ENCODE measurements at regions not wholly inside any gene's neighbourhood (a gene's known extent, or its start where the extent isn't known, plus 50 kb on each side); places are given as distances from the start of the nearest gene placed in this dataset.
"Not testable (repeated sequence)": the region's sequence is repeated elsewhere in the genome, so short reads cannot be mapped to it uniquely, and the experiment has no call there.

- no peak overlapping the region for H2AFZ ChIP-seq (ENCODE audit: low read length)
- no peak overlapping the region for H3K4me3 ChIP-seq (ENCODE audit: low read length in 2 of 2)
- no peaks in the 10 kb centered on the region for H3K79me1 ChIP-seq (ENCODE audit: low read depth, low read length)
- peaks cover 7 to 37% of the 10 kb centered on the region in 2 donors for H3K9me3 ChIP-seq (replicated peaks in 1 of 2; ENCODE audit: control insufficient read depth in 2 of 2, insufficient read depth in 1 of 2, low read depth in 1 of 2, low read length in 2 of 2)
- no peak overlapping the region for H4K8ac ChIP-seq (ENCODE audit: low read depth, low read length)
- no peaks in the 10 kb centered on the region for H3K4me1 ChIP-seq (ENCODE audit: control insufficient read depth in 2 of 2, insufficient read depth in 1 of 2, low read depth in 1 of 2, low read length in 2 of 2)
- H3K27ac ChIP-seq (replicated peaks; ENCODE audit: low read length), result no peak overlapping the region
- WGBS, 2 donors (ENCODE audit: extremely low coverage in 2 of 2, insufficient read length in 2 of 2, insufficient replicate concordance in 1 of 2), result no CpG with 5 or more reads among the region's 1 CpG
- no peak overlapping the region for H3K4me2 ChIP-seq (ENCODE audit: insufficient read depth, low read length, poor library complexity, severe bottlenecking)
- no peak overlapping the region for H2AK5ac ChIP-seq (ENCODE audit: low read depth, low read length)
- H3K27me3 ChIP-seq (ENCODE audit: control insufficient read depth in 3 of 3, insufficient read depth in 3 of 3, low read depth in 1 of 3, low read length in 3 of 3), result no peaks in the 10 kb centered on the region
- no peak overlapping the region for H2BK120ac ChIP-seq (ENCODE audit: low read depth, low read length)
- no peak overlapping the region for H3K18ac ChIP-seq (ENCODE audit: low read length)
- no peak overlapping the region for H3K23ac ChIP-seq (ENCODE audit: low read depth, low read length, poor library complexity)
- peak; percentile 42 for DNase-seq (ENCODE audit: low spot score)
- no peak overlapping the region for H4K91ac ChIP-seq (ENCODE audit: low read depth, low read length, poor library complexity)
- H3K14ac ChIP-seq (ENCODE audit: low read length), result no peak overlapping the region
- H2BK5ac ChIP-seq (ENCODE audit: low read length), result no peak overlapping the region
- H2BK12ac ChIP-seq (ENCODE audit: low read length), result no peak overlapping the region
- no peak overlapping the region for H2BK15ac ChIP-seq (ENCODE audit: low read length)
- H3K36me3 ChIP-seq (replicated peaks in 1 of 2; ENCODE audit: control insufficient read depth in 2 of 2, insufficient read depth in 2 of 2, low read length in 2 of 2), result no peaks in the 10 kb centered on the region
- H3K9ac ChIP-seq (ENCODE audit: low read depth, low read length, poor library complexity), result no peak overlapping the region
- H3K4ac ChIP-seq (ENCODE audit: low read length), result no peak overlapping the region
Measured at GRCh38 chr5:91591076-91591475, 208.0 kb upstream of the ARRDC3 start.

- no peak overlapping the region for H2BK15ac ChIP-seq (ENCODE audit: low read length)
- H4K8ac ChIP-seq (ENCODE audit: low read depth, low read length), result no peak overlapping the region
- DNase-seq (ENCODE audit: low spot score), result no peak
- H2AK5ac ChIP-seq (ENCODE audit: low read depth, low read length), result no peak overlapping the region
- no peaks in the 10 kb centered on the region for H3K27me3 ChIP-seq (ENCODE audit: control insufficient read depth in 3 of 3, insufficient read depth in 3 of 3, low read depth in 1 of 3, low read length in 3 of 3)
- no peak overlapping the region for H2BK12ac ChIP-seq (ENCODE audit: low read length)
- no peak overlapping the region for H3K14ac ChIP-seq (ENCODE audit: low read length)
- H3K9me3 ChIP-seq (replicated peaks in 1 of 2; ENCODE audit: control insufficient read depth in 2 of 2, insufficient read depth in 1 of 2, low read depth in 1 of 2, low read length in 2 of 2), result peaks cover 4 to 11% of the 10 kb centered on the region in 2 donors
- H3K4me1 ChIP-seq (ENCODE audit: control insufficient read depth in 2 of 2, insufficient read depth in 1 of 2, low read depth in 1 of 2, low read length in 2 of 2), result no peaks in the 10 kb centered on the region
- no peak overlapping the region for H3K4me3 ChIP-seq (ENCODE audit: low read length in 2 of 2)
- H2AFZ ChIP-seq (ENCODE audit: low read length), result no peak overlapping the region
- H4K91ac ChIP-seq (ENCODE audit: low read depth, low read length, poor library complexity), result no peak overlapping the region
- no peak overlapping the region for H3K27ac ChIP-seq (replicated peaks; ENCODE audit: low read length)
- H3K18ac ChIP-seq (ENCODE audit: low read length), result no peak overlapping the region
- H3K23ac ChIP-seq (ENCODE audit: low read depth, low read length, poor library complexity), result no peak overlapping the region
- H3K4me2 ChIP-seq (ENCODE audit: insufficient read depth, low read length, poor library complexity, severe bottlenecking), result no peak overlapping the region
- no peaks in the 10 kb centered on the region for H3K79me1 ChIP-seq (ENCODE audit: low read depth, low read length)
- H3K9ac ChIP-seq (ENCODE audit: low read depth, low read length, poor library complexity), result no peak overlapping the region
- no peak overlapping the region for H2BK120ac ChIP-seq (ENCODE audit: low read depth, low read length)
- H3K36me3 ChIP-seq (replicated peaks in 1 of 2; ENCODE audit: control insufficient read depth in 2 of 2, insufficient read depth in 2 of 2, low read length in 2 of 2), result no peaks in the 10 kb centered on the region
- H2BK5ac ChIP-seq (ENCODE audit: low read length), result no peak overlapping the region
- WGBS, 2 donors (ENCODE audit: extremely low coverage in 2 of 2, insufficient read length in 2 of 2, insufficient replicate concordance in 1 of 2), result no CpG with 5 or more reads among the region's 2 CpGs
- no peak overlapping the region for H3K4ac ChIP-seq (ENCODE audit: low read length)
Measured at GRCh38 chr5:91586232-91586631, 203.1 kb upstream of the ARRDC3 start.

DNA sequence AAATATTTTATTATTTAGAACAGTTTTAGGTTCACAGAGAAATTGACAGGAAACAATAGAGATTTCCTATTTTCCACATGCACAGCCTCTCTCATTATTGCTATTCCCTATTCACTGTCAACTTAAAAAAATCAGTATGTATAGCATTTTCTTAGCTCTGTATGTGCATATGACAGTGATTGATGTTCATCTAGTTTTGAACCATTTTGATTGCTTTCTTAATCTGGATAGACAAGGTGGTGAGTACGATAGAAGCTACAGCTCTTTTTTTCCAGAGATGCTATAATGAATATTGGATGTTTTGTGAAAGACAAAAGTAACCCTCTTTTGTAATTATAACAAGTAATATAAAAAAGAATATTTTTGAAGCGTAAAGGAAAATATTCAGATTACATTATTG lies 201.2 kb upstream of the ARRDC3 start:
- Histone ChIP-seq H2BK120ac (ENCODE audit: low read depth, low read length) (no peak overlapping the region), H2BK15ac (ENCODE audit: low read length) (no peak overlapping the region)
- WGBS, 2 donors (ENCODE audit: extremely low coverage in 2 of 2, insufficient read length in 2 of 2, insufficient replicate concordance in 1 of 2), result no CpG with 5 or more reads among the region's 2 CpGs

DNA sequence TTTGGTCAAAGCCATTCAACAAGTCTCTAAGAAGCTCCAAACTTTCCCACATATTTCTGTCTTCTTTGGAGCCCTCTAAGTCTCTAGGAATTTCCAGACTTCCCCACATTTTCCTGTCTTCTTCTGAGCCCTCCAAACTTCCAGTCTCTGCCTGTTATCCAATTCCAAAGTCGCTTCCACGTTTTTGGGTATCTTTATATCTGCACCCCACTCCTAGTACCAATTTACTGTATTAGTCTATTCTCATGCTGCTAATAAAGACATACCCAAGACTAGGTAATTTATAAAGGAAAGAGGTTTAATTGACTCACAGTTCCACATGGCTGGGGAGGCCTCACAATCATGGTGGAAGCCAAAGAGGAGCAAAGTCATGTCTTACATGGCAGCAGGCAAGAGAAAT lies 182.9 kb upstream of the ARRDC3 start:
- H3K27me3 ChIP-seq (ENCODE audit: control insufficient read depth in 3 of 3, insufficient read depth in 3 of 3, low read depth in 1 of 3, low read length in 3 of 3); H3K23ac ChIP-seq (ENCODE audit: low read depth, low read length, poor library complexity); H3K79me1 ChIP-seq (ENCODE audit: low read depth, low read length); H2BK120ac ChIP-seq (ENCODE audit: low read depth, low read length); H2AFZ ChIP-seq (ENCODE audit: low read length); H4K91ac ChIP-seq (ENCODE audit: low read depth, low read length, poor library complexity); H3K9ac ChIP-seq (ENCODE audit: low read depth, low read length, poor library complexity); H3K4ac ChIP-seq (ENCODE audit: low read length); H3K27ac ChIP-seq (replicated peaks; ENCODE audit: low read length); H3K18ac ChIP-seq (ENCODE audit: low read length); H3K4me1 ChIP-seq (ENCODE audit: control insufficient read depth in 2 of 2, insufficient read depth in 1 of 2, low read depth in 1 of 2, low read length in 2 of 2); H2BK15ac ChIP-seq (ENCODE audit: low read length); H3K4me2 ChIP-seq (ENCODE audit: insufficient read depth, low read length, poor library complexity, severe bottlenecking); H3K4me3 ChIP-seq (ENCODE audit: low read length in 2 of 2); H4K8ac ChIP-seq (ENCODE audit: low read depth, low read length); H3K36me3 ChIP-seq (replicated peaks in 1 of 2; ENCODE audit: control insufficient read depth in 2 of 2, insufficient read depth in 2 of 2, low read length in 2 of 2); H3K14ac ChIP-seq (ENCODE audit: low read length); H2BK5ac ChIP-seq (ENCODE audit: low read length); H2BK12ac ChIP-seq (ENCODE audit: low read length); H2AK5ac ChIP-seq (ENCODE audit: low read depth, low read length); DNase-seq (ENCODE audit: low spot score): not testable (repeated sequence)
- H3K9me3 ChIP-seq (replicated peaks in 1 of 2; ENCODE audit: control insufficient read depth in 2 of 2, insufficient read depth in 1 of 2, low read depth in 1 of 2, low read length in 2 of 2), result peaks cover 4 to 10% of the 10 kb centered on the region in 2 donors
- no CpG with 5 or more reads among the region's 2 CpGs for WGBS, 2 donors (ENCODE audit: extremely low coverage in 2 of 2, insufficient read length in 2 of 2, insufficient replicate concordance in 1 of 2)

More for the DNA sequence above, 201.2 kb upstream of the ARRDC3 start:
- Histone ChIP-seq H3K4me1 (ENCODE audit: control insufficient read depth in 2 of 2, insufficient read depth in 1 of 2, low read depth in 1 of 2, low read length in 2 of 2) (no peaks in the 10 kb centered on the region), H3K23ac (ENCODE audit: low read depth, low read length, poor library complexity) (no peak overlapping the region), H3K14ac (ENCODE audit: low read length) (no peak overlapping the region), H3K36me3 (replicated peaks in 1 of 2; ENCODE audit: control insufficient read depth in 2 of 2, insufficient read depth in 2 of 2, low read length in 2 of 2) (no peaks in the 10 kb centered on the region), H3K18ac (ENCODE audit: low read length) (no peak overlapping the region), H3K4me3 (ENCODE audit: low read length in 2 of 2) (no peak overlapping the region), H4K8ac (ENCODE audit: low read depth, low read length) (no peak overlapping the region), H3K4me2 (ENCODE audit: insufficient read depth, low read length, poor library complexity, severe bottlenecking) (no peak overlapping the region), H3K9me3 (replicated peaks in 1 of 2; ENCODE audit: control insufficient read depth in 2 of 2, insufficient read depth in 1 of 2, low read depth in 1 of 2, low read length in 2 of 2) (peaks cover 3 to 4% of the 10 kb centered on the region in 2 donors), H3K9ac (ENCODE audit: low read depth, low read length, poor library complexity) (no peak overlapping the region), H3K27me3 (ENCODE audit: control insufficient read depth in 3 of 3, insufficient read depth in 3 of 3, low read depth in 1 of 3, low read length in 3 of 3) (no peaks in the 10 kb centered on the region), H2AFZ (ENCODE audit: low read length) (no peak overlapping the region), H2BK5ac (ENCODE audit: low read length) (no peak overlapping the region), H4K91ac (ENCODE audit: low read depth, low read length, poor library complexity) (no peak overlapping the region), H3K79me1 (ENCODE audit: low read depth, low read length) (no peaks in the 10 kb centered on the region), H2BK12ac (ENCODE audit: low read length) (no peak overlapping the region), H3K27ac (replicated peaks; ENCODE audit: low read length) (no peak overlapping the region), H2AK5ac (ENCODE audit: low read depth, low read length) (no peak overlapping the region), H3K4ac (ENCODE audit: low read length) (no peak overlapping the region)
- no peak for DNase-seq (ENCODE audit: low spot score)

Measured in neuronal stem cell (in vitro differentiated cells).